BJ (cell line): ENCODE measurements at regions not wholly inside any gene's neighbourhood (a gene's known extent, or its start where the extent isn't known, plus 50 kb on each side); places are given as distances from the start of the nearest gene placed in this dataset.

ENCODE experiments used
- CTCF ChIA-PET: fragments of 350-600 bp; formaldehyde crosslinking; extraction: SDS; loops from one replicate; lab custom pipeline; 2021; ENCODE audit warnings: antibody characterized with exemption, inconsistent platforms; lab: Yijun Ruan, JAX
- POLR2A ChIA-PET: fragments of 300-600 bp; sonication (Branson Sonifier 250); formaldehyde crosslinking; extraction: SDS; loops from one replicate; lab custom pipeline; 2021; ENCODE audit warnings: antibody characterized with exemption; lab: Charles Lee
- DNase-seq: peaks from one replicate; pipeline ENCODE4 v3.0.0-alpha.2; 2011; ENCODE audit warnings: low read depth
- H3K27me3 ChIP-seq: 2 replicates; pipeline ENCODE4 v1.6.0; 2011; ENCODE audit warnings: low read length; ENCODE audit not compliant: control insufficient read depth, insufficient read depth
- H3K36me3 ChIP-seq: 2 replicates; pipeline ENCODE4 v1.5.1; 2011; ENCODE audit warnings: low read length; ENCODE audit not compliant: control insufficient read depth, insufficient read depth
- H3K4me3 ChIP-seq: 2 replicates; pipeline ENCODE4 v1.5.1; 2011; ENCODE audit warnings: low read depth, mild to moderate bottlenecking, control low read depth, low read length
- TF ChIP-seq, protein P1 (sequence below): IDR thresholded peaks from 2 replicates; pipeline ENCODE4 v1.5.1; 2011; ENCODE audit warnings: low read depth, mild to moderate bottlenecking, control low read depth, inconsistent platforms, low read length, moderate library complexity; ENCODE audit not compliant: insufficient read depth

GRCh38 chr7:145211211-145211610, 375.4 kb upstream of the TPK1 start:
- ChIA-PET CTCF (no interaction called here), POLR2A (no interaction called here)
- no peak for DNase-seq
- Histone ChIP-seq H3K4me3 (no peak overlapping the region), H3K27me3 (no peaks in the 10 kb centered on the region), H3K36me3 (no peaks in the 10 kb centered on the region)
- TF ChIP-seq, protein P1, sequence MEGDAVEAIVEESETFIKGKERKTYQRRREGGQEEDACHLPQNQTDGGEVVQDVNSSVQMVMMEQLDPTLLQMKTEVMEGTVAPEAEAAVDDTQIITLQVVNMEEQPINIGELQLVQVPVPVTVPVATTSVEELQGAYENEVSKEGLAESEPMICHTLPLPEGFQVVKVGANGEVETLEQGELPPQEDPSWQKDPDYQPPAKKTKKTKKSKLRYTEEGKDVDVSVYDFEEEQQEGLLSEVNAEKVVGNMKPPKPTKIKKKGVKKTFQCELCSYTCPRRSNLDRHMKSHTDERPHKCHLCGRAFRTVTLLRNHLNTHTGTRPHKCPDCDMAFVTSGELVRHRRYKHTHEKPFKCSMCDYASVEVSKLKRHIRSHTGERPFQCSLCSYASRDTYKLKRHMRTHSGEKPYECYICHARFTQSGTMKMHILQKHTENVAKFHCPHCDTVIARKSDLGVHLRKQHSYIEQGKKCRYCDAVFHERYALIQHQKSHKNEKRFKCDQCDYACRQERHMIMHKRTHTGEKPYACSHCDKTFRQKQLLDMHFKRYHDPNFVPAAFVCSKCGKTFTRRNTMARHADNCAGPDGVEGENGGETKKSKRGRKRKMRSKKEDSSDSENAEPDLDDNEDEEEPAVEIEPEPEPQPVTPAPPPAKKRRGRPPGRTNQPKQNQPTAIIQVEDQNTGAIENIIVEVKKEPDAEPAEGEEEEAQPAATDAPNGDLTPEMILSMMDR = no peak

DNA sequence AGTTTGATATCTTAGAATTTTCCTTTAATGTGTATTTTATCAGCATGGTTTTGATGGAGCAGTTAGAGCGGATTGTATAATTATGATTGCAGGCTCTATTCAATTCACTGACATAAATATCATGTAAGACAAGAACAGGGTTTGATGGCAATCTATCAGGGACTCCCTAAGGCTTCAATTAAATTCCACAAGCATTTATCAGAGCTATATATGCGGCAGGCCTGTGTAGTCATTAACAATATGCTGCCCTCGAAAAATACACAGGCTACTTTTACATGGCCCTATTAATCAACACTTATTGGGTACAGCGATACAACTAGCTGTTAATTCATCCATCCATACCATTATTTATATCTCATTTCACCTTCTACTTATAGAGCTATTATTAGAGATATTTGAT, 358.1 kb upstream of the TPK1 start:
- ChIA-PET CTCF (no interaction called here), POLR2A (no interaction called here)
- Histone ChIP-seq H3K4me3 (no peak overlapping the region), H3K36me3 (no peaks in the 10 kb centered on the region), H3K27me3 (no peaks in the 10 kb centered on the region)
- no peak for DNase-seq
- TF ChIP-seq, protein P1 = no peak

DNA sequence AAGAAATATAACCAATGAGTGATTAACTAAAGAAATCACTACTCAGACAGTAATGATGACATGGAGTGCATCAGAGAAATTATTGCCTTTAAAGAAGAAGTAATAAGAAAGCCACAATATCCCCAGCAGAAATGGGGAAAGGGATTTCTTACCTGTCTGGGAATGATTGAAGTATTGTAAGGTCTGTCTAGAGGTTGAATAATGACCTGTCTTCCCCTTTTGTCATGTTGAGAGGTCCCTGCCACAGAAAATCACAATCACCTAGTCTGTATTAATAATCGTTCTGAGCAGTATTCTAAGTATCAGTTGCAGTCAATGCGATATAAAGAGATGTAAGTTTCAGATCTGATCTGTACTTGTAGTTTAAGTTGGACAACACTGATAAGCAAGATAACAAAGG, 349.1 kb upstream of the TPK1 start:
- Histone ChIP-seq H3K27me3 (no peaks in the 10 kb centered on the region), H3K4me3 (no peak overlapping the region), H3K36me3 (no peaks in the 10 kb centered on the region)
- ChIA-PET POLR2A (no interaction called here), CTCF (no interaction called here)
- TF ChIP-seq, protein P1 = no peak
- DNase-seq = no peak

DNA sequence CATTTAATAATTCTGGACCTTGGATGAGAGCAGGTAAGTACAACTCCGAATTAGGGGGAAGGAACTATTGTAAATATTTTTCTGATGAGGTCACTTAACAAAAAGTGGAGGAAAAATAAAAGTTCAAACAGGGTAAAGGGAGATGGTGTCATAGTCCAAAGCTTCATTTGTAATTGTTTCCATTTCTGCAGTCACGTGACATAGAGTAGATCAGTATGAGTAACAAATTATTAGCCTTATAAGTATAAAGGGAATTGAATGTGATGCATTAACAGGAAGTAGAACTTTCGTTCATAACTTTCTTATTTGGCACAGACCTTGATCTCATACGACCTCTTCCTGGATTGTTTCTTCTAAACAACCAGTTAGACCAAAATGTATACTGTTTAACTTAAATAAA, 347.2 kb upstream of the TPK1 start:
- DNase-seq = no peak
- TF ChIP-seq, protein P1 = no peak
- H3K27me3 ChIP-seq = no peaks in the 10 kb centered on the region
- CTCF ChIA-PET = no interaction called here
- no peak overlapping the region for H3K4me3 ChIP-seq
- POLR2A ChIA-PET = no interaction called here
- H3K36me3 ChIP-seq = no peaks in the 10 kb centered on the region

DNA sequence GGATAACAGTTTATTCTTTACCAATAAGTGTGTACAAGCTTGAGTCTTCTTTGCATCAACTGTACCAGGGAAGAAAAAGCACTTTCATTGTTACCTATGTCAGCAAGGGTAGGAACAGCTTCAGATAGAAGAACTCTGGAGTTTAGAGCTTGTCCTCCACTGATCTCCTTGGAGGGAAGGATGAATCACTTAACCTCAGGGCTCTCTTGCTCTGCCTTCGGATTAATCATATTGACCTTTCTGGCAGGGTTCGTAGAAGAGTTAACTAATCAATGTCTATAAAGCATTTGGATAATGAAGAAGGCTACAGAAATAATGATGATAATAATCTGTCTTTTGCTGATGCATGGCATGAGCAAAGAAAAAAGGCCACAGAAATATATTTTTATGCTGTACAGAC, 339.5 kb upstream of the TPK1 start:
- CTCF ChIA-PET = no interaction called here
- Histone ChIP-seq H3K27me3 (no peaks in the 10 kb centered on the region), H3K4me3 (no peak overlapping the region), H3K36me3 (no peaks in the 10 kb centered on the region)
- TF ChIP-seq, protein P1 = no peak
- POLR2A ChIA-PET = no interaction called here
- no peak for DNase-seq
